Urinary bladder (tissue), 3 donors: ENCODE measurements at regions not wholly inside any gene's neighbourhood (a gene's known extent, or its start where the extent isn't known, plus 50 kb on each side); places are given as distances from the start of the nearest gene placed in this dataset.

Experiments used
- DNase-seq: peaks from one replicate; pipeline ENCODE4 v3.0.0-alpha.2; 2015; ENCODE audit errors: extremely low spot score
- H3K27ac ChIP-seq: one replicate; pipeline ENCODE4 v1.5.1; 2013; ENCODE audit warnings: low read depth, mild to moderate bottlenecking, moderate library complexity
- H3K36me3 ChIP-seq: one replicate; pipeline ENCODE4 v1.6.1; 2013; ENCODE audit warnings: mild to moderate bottlenecking, moderate library complexity; ENCODE audit not compliant: insufficient read depth
- H3K4me1 ChIP-seq: one replicate; pipeline ENCODE4 v1.6.1; 2013; ENCODE audit warnings: mild to moderate bottlenecking, moderate library complexity; ENCODE audit not compliant: insufficient read depth
- H3K4me3 ChIP-seq: one replicate; pipeline ENCODE4 v1.5.1; 2013; ENCODE audit warnings: low read depth, low read length
- WGBS: extraction: QIAGEN DNeasy Blood & Tissue Kit; methylation state at CpG from one replicate; pipeline ENCODE4 v1.1.7; 2013; 5-methylcytosine and 5-hydroxymethylcytosine counted together
- donor health status: healthy with polysubstance abuse.
- donor health status: healthy.

- Histone ChIP-seq H3K36me3 (no peaks in the 10 kb centered on the region), H3K4me3 (no peak overlapping the region), H3K4me1 (no peaks in the 10 kb centered on the region), H3K27ac (no peak overlapping the region)
- no peak for DNase-seq
Observed at GRCh38 chr4:92189146-92189545, 114.6 kb upstream of the GRID2 start.

GRCh38 chr4:92198711-92199110, 105.1 kb upstream of the GRID2 start:
- WGBS: 81% methylated on average over 4 of the region's 4 CpGs
- Histone ChIP-seq H3K36me3 (no peaks in the 10 kb centered on the region), H3K27ac (no peak overlapping the region), H3K4me3 (no peak overlapping the region), H3K4me1 (no peaks in the 10 kb centered on the region)
- DNase-seq: no peak

- no peak for DNase-seq
- 93% methylated on average over 2 of the region's 2 CpGs for WGBS
- Histone ChIP-seq H3K4me3 (no peak overlapping the region), H3K4me1 (no peaks in the 10 kb centered on the region), H3K36me3 (no peaks in the 10 kb centered on the region), H3K27ac (no peak overlapping the region)
Observed at GRCh38 chr4:92199135-92199534, 104.6 kb upstream of the GRID2 start.

GRCh38 chr4:92210906-92211305, 92.9 kb upstream of the GRID2 start:
- H3K36me3 ChIP-seq: no peaks in the 10 kb centered on the region
- H3K4me3 ChIP-seq: no peak overlapping the region
- no peak overlapping the region for H3K27ac ChIP-seq
- DNase-seq: no peak
- H3K4me1 ChIP-seq: no peaks in the 10 kb centered on the region
- 78% methylated on average over 7 of the region's 7 CpGs for WGBS

GRCh38 chr4:92215476-92215875, 88.3 kb upstream of the GRID2 start:
- no peak for DNase-seq
- WGBS: 91% methylated on average over 4 of the region's 4 CpGs
- no peak overlapping the region for H3K4me3 ChIP-seq
- no peak overlapping the region for H3K27ac ChIP-seq
- H3K36me3 ChIP-seq: no peaks in the 10 kb centered on the region
- no peaks in the 10 kb centered on the region for H3K4me1 ChIP-seq

- DNase-seq: no peak
- WGBS: 80% methylated on average over 1 of the region's 1 CpG
- H3K36me3 ChIP-seq: no peaks in the 10 kb centered on the region
Observed at GRCh38 chr4:92231511-92231910, 72.3 kb upstream of the GRID2 start.

GRCh38 chr4:92232566-92232965, 71.2 kb upstream of the GRID2 start:
- Histone ChIP-seq H3K36me3 (no peaks in the 10 kb centered on the region), H3K4me1 (no peaks in the 10 kb centered on the region), H3K4me3 (no peak overlapping the region), H3K27ac (no peak overlapping the region)
- no peak for DNase-seq

More at GRCh38 chr4:92231511-92231910, 72.3 kb upstream of the GRID2 start:
- H3K27ac ChIP-seq: no peak overlapping the region
- H3K4me3 ChIP-seq: no peak overlapping the region
- no peaks in the 10 kb centered on the region for H3K4me1 ChIP-seq

GRCh38 chr4:92234393-92235176, 69.2 kb upstream of the GRID2 start:
- Histone ChIP-seq H3K36me3 (no peaks in the 10 kb centered on the region), H3K27ac (no peak overlapping the region), H3K4me1 (no peaks in the 10 kb centered on the region), H3K4me3 (no peak overlapping the region)
- WGBS: 51% methylated on average over 4 of the region's 4 CpGs
- no peak for DNase-seq

- no peak overlapping the region for H3K27ac ChIP-seq
- no peak for DNase-seq
- no peaks in the 10 kb centered on the region for H3K36me3 ChIP-seq
- WGBS: 43% methylated on average over 2 of the region's 2 CpGs
- H3K4me3 ChIP-seq: no peak overlapping the region
- H3K4me1 ChIP-seq: no peaks in the 10 kb centered on the region
Observed at GRCh38 chr4:92235731-92236130, 68.0 kb upstream of the GRID2 start.

GRCh38 chr4:92236877-92237276, 66.9 kb upstream of the GRID2 start:
- H3K36me3 ChIP-seq: no peaks in the 10 kb centered on the region
- H3K4me3 ChIP-seq: no peak overlapping the region
- H3K27ac ChIP-seq: no peak overlapping the region
- no peak for DNase-seq
- H3K4me1 ChIP-seq: no peaks in the 10 kb centered on the region
- 97% methylated on average over 1 of the region's 1 CpG for WGBS

GRCh38 chr4:92237559-92237958, 66.2 kb upstream of the GRID2 start:
- no peaks in the 10 kb centered on the region for H3K36me3 ChIP-seq

GRCh38 chr4:92241094-92241493, 62.7 kb upstream of the GRID2 start:
- Histone ChIP-seq H3K27ac (no peak overlapping the region), H3K4me1 (no peaks in the 10 kb centered on the region), H3K4me3 (no peak overlapping the region), H3K36me3 (no peaks in the 10 kb centered on the region)
- DNase-seq: no peak
- WGBS: 85% methylated on average over 2 of the region's 2 CpGs

More at GRCh38 chr4:92237559-92237958, 66.2 kb upstream of the GRID2 start:
- Histone ChIP-seq H3K4me1 (no peaks in the 10 kb centered on the region), H3K4me3 (no peak overlapping the region), H3K27ac (no peak overlapping the region)
- no peak for DNase-seq

GRCh38 chr4:92246384-92246783, 57.4 kb upstream of the GRID2 start:
- Histone ChIP-seq H3K36me3 (no peaks in the 10 kb centered on the region), H3K4me3 (no peak overlapping the region), H3K27ac (no peak overlapping the region), H3K4me1 (no peaks in the 10 kb centered on the region)
- DNase-seq: no peak

- whole genome bisulfite sequencing: 90% methylated on average over 2 of the region's 2 CpGs
- Histone ChIP-seq H3K27ac (no peak overlapping the region), H3K4me3 (no peak overlapping the region), H3K36me3 (no peaks in the 10 kb centered on the region), H3K4me1 (no peaks in the 10 kb centered on the region)
- DNase-seq: no peak
Observed at GRCh38 chr4:92249541-92249940, 54.2 kb upstream of the GRID2 start.

GRCh38 chr4:92251711-92252110, 52.1 kb upstream of the GRID2 start:
- Histone ChIP-seq H3K4me1 (no peaks in the 10 kb centered on the region), H3K36me3 (no peaks in the 10 kb centered on the region), H3K4me3 (no peak overlapping the region), H3K27ac (no peak overlapping the region)
- no peak for DNase-seq
- WGBS: 86% methylated on average over 1 of the region's 1 CpG
